ENCODE measurements at regions not wholly inside any gene's neighbourhood (a gene's known extent, or its start where the extent isn't known, plus 50 kb on each side); places are given as distances from the start of the nearest gene placed in this dataset.

GRCh38 chr4:107215222-107215621 lies 179.1 kb upstream of the DKK2 start:
- TF ChIP-seq, protein P1, sequence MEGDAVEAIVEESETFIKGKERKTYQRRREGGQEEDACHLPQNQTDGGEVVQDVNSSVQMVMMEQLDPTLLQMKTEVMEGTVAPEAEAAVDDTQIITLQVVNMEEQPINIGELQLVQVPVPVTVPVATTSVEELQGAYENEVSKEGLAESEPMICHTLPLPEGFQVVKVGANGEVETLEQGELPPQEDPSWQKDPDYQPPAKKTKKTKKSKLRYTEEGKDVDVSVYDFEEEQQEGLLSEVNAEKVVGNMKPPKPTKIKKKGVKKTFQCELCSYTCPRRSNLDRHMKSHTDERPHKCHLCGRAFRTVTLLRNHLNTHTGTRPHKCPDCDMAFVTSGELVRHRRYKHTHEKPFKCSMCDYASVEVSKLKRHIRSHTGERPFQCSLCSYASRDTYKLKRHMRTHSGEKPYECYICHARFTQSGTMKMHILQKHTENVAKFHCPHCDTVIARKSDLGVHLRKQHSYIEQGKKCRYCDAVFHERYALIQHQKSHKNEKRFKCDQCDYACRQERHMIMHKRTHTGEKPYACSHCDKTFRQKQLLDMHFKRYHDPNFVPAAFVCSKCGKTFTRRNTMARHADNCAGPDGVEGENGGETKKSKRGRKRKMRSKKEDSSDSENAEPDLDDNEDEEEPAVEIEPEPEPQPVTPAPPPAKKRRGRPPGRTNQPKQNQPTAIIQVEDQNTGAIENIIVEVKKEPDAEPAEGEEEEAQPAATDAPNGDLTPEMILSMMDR (conservative IDR thresholded peaks at IDR 0.05 in 1 of 2, IDR thresholded peaks at IDR 0.05 in 1 of 2; ENCODE audit: extremely low read depth in 1 of 2, insufficient read depth in 1 of 2, low read depth in 1 of 2, low read length in 2 of 2) = no peak
- no peak for TF ChIP-seq EZH2 (IDR thresholded peaks at IDR 0.05; ENCODE audit: borderline replicate concordance, low read length)

All from mammary epithelial cell (primary cell).